Right atrium auricular region (tissue), 2 donors: ENCODE measurements at regions not wholly inside any gene's neighbourhood (a gene's known extent, or its start where the extent isn't known, plus 50 kb on each side); places are given as distances from the start of the nearest gene placed in this dataset.

Experiments used
- DNase-seq: peaks from one replicate; pipeline ENCODE4 v3.0.0-alpha.2; 2019; ENCODE audit warnings: low spot score
- H3K27ac ChIP-seq, 2 donors: fragments of 200-600 bp; sonication (generic); 1 replicate in 1 of 2; 2 replicates in 1 of 2; pipeline ENCODE4 v1.5.1; 2016 to 2019
- H3K27me3 ChIP-seq, 2 donors: fragments of 200-600 bp; sonication (generic); one replicate each; pipeline versions ENCODE4 v1.5.1 to v1.6.0; 2017 to 2019
- H3K36me3 ChIP-seq: fragments of 200-600 bp; sonication (generic); one replicate; pipeline ENCODE4 v1.5.1; 2016
- H3K4me1 ChIP-seq, 2 donors: fragments of 200-600 bp; sonication (generic); one replicate each; pipeline versions ENCODE4 v1.5.1 to v1.6.0; 2017 to 2019
- H3K4me3 ChIP-seq, 2 donors: fragments of 200-600 bp; sonication (generic); 1 replicate in 1 of 2; 2 replicates in 1 of 2; pipeline ENCODE4 v1.5.1; 2017 to 2019; ENCODE audit warnings: mild to moderate bottlenecking in 1 of 2, moderate library complexity in 1 of 2
- H3K9me3 ChIP-seq, 2 donors: fragments of 200-600 bp; sonication (generic); one replicate each; pipeline ENCODE4 v1.5.1; 2019
- CTCF ChIP-seq, 2 donors: fragments of 200-600 bp; sonication (generic); IDR thresholded peaks; one replicate each; pipeline ENCODE4 v1.5.1; 2019; ENCODE audit warnings: antibody characterized with exemption in 2 of 2

GRCh38 chr12:115364921-115365320 lies 680.9 kb upstream of the TBX3 start:
- Histone ChIP-seq H3K27me3 (no peaks in the 10 kb centered on the region), H3K4me1 (no peaks in the 10 kb centered on the region), H3K36me3 (no peaks in the 10 kb centered on the region), H3K27ac (no peak overlapping the region), H3K9me3 (no peaks in the 10 kb centered on the region), H3K4me3 (no peak overlapping the region)
- no peak for DNase-seq
- TF ChIP-seq CTCF (IDR thresholded peaks at IDR 0.05): no peak

GRCh38 chr12:115362339-115362976 lies 678.5 kb upstream of the TBX3 start:
- Histone ChIP-seq H3K4me3 (no peak overlapping the region), H3K36me3 (no peaks in the 10 kb centered on the region), H3K4me1 (no peaks in the 10 kb centered on the region), H3K9me3 (no peaks in the 10 kb centered on the region), H3K27ac (no peak overlapping the region), H3K27me3 (no peaks in the 10 kb centered on the region)
- no peak for TF ChIP-seq CTCF (IDR thresholded peaks at IDR 0.05)
- no peak for DNase-seq

- no peak for DNase-seq
- TF ChIP-seq CTCF (IDR thresholded peaks at IDR 0.05): no peak
- Histone ChIP-seq H3K27me3 (no peaks in the 10 kb centered on the region), H3K4me3 (no peak overlapping the region), H3K4me1 (peaks cover 0 to 4% of the 10 kb centered on the region in 2 donors), H3K36me3 (no peaks in the 10 kb centered on the region), H3K27ac (no peak overlapping the region), H3K9me3 (no peaks in the 10 kb centered on the region)
Measured at GRCh38 chr12:115357681-115358080, 673.7 kb upstream of the TBX3 start.

GRCh38 chr12:115355301-115355700 lies 671.3 kb upstream of the TBX3 start:
- DNase-seq: no peak
- H3K4me1 ChIP-seq: peaks cover 0 to 4% of the 10 kb centered on the region in 2 donors
- no peak for TF ChIP-seq CTCF (IDR thresholded peaks at IDR 0.05)
- no peaks in the 10 kb centered on the region for H3K27me3 ChIP-seq
- H3K36me3 ChIP-seq: no peaks in the 10 kb centered on the region
- H3K4me3 ChIP-seq: no peak overlapping the region
- H3K9me3 ChIP-seq: no peaks in the 10 kb centered on the region
- no peak overlapping the region for H3K27ac ChIP-seq

- Histone ChIP-seq H3K27me3 (no peaks in the 10 kb centered on the region), H3K4me1 (peaks cover 0 to 4% of the 10 kb centered on the region in 2 donors)
- peak; percentile 88 for DNase-seq
Measured at GRCh38 chr12:115354007-115354890, 670.3 kb upstream of the TBX3 start.

More at GRCh38 chr12:115354007-115354890, 670.3 kb upstream of the TBX3 start:
- Histone ChIP-seq H3K9me3 (no peaks in the 10 kb centered on the region), H3K27ac (peak overlapping the region; percentile 65 to 80), H3K36me3 (no peaks in the 10 kb centered on the region), H3K4me3 (peak overlapping the region; percentile 22 to 34)
- TF ChIP-seq CTCF (IDR thresholded peaks at IDR 0.05): no peak
